GM12891 (cell line): ENCODE measurements at regions not wholly inside any gene's neighbourhood (a gene's known extent, or its start where the extent isn't known, plus 50 kb on each side); places are given as distances from the start of the nearest gene placed in this dataset.

Experiments used
- DNase-seq: peaks from one replicate; pipeline ENCODE4 v3.0.0; 2011; ENCODE audit warnings: low spot score; ENCODE audit not compliant: insufficient read length
- FAIRE-seq: peaks from 2 replicates; lab custom pipeline; 2011; peaks lifted over from hg19 to GRCh38; lab: Jason Lieb, UNC
- PAX5 ChIP-seq: IDR thresholded peaks from 2 replicates; pipeline ENCODE4 v1.6.1; 2011; ENCODE audit warnings: low read length, moderate library complexity, mild to moderate bottlenecking; ENCODE audit not compliant: insufficient read depth, severe bottlenecking
- POLR2A ChIP-seq: IDR thresholded peaks from 2 replicates; pipeline ENCODE4 v1.6.1; 2011; ENCODE audit warnings: low read depth, low read length, control low read depth
- POLR2AphosphoS5 ChIP-seq: IDR thresholded peaks from 2 replicates; pipeline ENCODE4 v1.6.1; 2011; ENCODE audit warnings: low read depth, low read length, control low read depth
- POU2F2 ChIP-seq: IDR thresholded peaks from 2 replicates; pipeline ENCODE4 v1.6.1; 2011; ENCODE audit warnings: low read depth, mild to moderate bottlenecking, control low read depth, low read length, moderate library complexity
- SPI1 ChIP-seq: IDR thresholded peaks from 2 replicates; pipeline ENCODE4 v1.6.1; 2011; ENCODE audit warnings: low read depth, low read length, control low read depth
- TAF1 ChIP-seq: IDR thresholded peaks from 2 replicates; pipeline ENCODE4 v1.6.1; 2011; ENCODE audit warnings: low read depth, low read length, control low read depth

GRCh38 chr1:2865571-2866421 lies 64.3 kb upstream of the TTC34 start:
- no peak for TF ChIP-seq POLR2A
- no peak for TF ChIP-seq PAX5
- TF ChIP-seq POU2F2: no peak
- no peak for TF ChIP-seq POLR2AphosphoS5
- no peak for TF ChIP-seq SPI1
- no peak for DNase-seq
- FAIRE-seq: no peak

GRCh38 chr1:2866422-2867086 lies 65.1 kb upstream of the TTC34 start:
- FAIRE-seq (no peak), DNase-seq (no peak)
- TF ChIP-seq POLR2AphosphoS5 (no peak), PAX5 (no peak), TAF1 (no peak), SPI1 (no peak), POU2F2 (no peak), POLR2A (no peak)

- TF ChIP-seq POLR2A (no peak), POU2F2 (no peak), SPI1 (no peak), POLR2AphosphoS5 (no peak), PAX5 (no peak), TAF1 (no peak)
- FAIRE-seq: no peak
- DNase-seq: no peak
Measured at GRCh38 chr1:2867087-2867425, 65.6 kb upstream of the TTC34 start.

- TF ChIP-seq POLR2A: no peak
- no peak for TF ChIP-seq SPI1
- TF ChIP-seq TAF1: no peak
- FAIRE-seq (no peak), DNase-seq (no peak)
Measured at GRCh38 chr1:2867861-2868260, 66.4 kb upstream of the TTC34 start.

- TF ChIP-seq TAF1 (no peak), POLR2A (no peak)
- FAIRE-seq (no peak), DNase-seq (no peak)
Measured at GRCh38 chr1:2868571-2869195, 67.2 kb upstream of the TTC34 start.

GRCh38 chr1:2871246-2871815 lies 69.8 kb upstream of the TTC34 start:
- TF ChIP-seq POLR2A (no peak), TAF1 (no peak), PAX5 (no peak), SPI1 (no peak), POLR2AphosphoS5 (no peak), POU2F2 (no peak)
- FAIRE-seq (no peak), DNase-seq (no peak)

GRCh38 chr1:2874207-2874606 lies 72.7 kb upstream of the TTC34 start:
- FAIRE-seq: no peak
- DNase-seq: no peak
- TF ChIP-seq SPI1 (no peak), POLR2A (no peak), POU2F2 (no peak), TAF1 (no peak), PAX5 (no peak), POLR2AphosphoS5 (no peak)

GRCh38 chr1:2874607-2875480 lies 73.4 kb upstream of the TTC34 start:
- FAIRE-seq (no peak), DNase-seq (no peak)
- TF ChIP-seq POLR2A: no peak
